ENCODE measurements at regions not wholly inside any gene's neighbourhood (a gene's known extent, or its start where the extent isn't known, plus 50 kb on each side); places are given as distances from the start of the nearest gene placed in this dataset.

DNA sequence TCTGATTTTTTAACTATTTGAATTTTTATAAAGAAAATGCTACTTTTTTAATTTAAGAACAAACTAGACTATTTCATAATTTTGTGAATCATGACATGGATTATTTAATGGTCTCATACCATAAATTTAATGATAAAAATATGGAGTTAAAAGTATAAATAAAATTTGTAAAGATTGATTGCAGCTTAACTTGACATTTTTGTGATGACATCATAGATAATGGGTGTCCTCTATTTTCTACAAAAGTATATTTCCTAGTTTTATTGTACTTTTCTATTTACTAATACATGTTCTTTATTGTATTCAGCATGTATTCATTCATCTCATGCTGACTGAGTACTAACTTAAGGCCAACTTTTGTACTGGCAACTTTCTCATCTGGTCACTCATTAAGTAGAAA, 1096.5 kb downstream of the NR2F1-AS1 start:
- TF ChIP-seq, protein P1, sequence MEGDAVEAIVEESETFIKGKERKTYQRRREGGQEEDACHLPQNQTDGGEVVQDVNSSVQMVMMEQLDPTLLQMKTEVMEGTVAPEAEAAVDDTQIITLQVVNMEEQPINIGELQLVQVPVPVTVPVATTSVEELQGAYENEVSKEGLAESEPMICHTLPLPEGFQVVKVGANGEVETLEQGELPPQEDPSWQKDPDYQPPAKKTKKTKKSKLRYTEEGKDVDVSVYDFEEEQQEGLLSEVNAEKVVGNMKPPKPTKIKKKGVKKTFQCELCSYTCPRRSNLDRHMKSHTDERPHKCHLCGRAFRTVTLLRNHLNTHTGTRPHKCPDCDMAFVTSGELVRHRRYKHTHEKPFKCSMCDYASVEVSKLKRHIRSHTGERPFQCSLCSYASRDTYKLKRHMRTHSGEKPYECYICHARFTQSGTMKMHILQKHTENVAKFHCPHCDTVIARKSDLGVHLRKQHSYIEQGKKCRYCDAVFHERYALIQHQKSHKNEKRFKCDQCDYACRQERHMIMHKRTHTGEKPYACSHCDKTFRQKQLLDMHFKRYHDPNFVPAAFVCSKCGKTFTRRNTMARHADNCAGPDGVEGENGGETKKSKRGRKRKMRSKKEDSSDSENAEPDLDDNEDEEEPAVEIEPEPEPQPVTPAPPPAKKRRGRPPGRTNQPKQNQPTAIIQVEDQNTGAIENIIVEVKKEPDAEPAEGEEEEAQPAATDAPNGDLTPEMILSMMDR (IDR thresholded peaks at IDR 0.05; ENCODE audit: insufficient read depth, low read length, missing control alignments), result no peak
- no peak for DNase-seq (ENCODE audit: low read depth, low spot score)
- ChIA-PET CTCF (no interaction called here), POLR2A (no interaction called here)
- H3K4me3 ChIP-seq (ENCODE audit: low read depth, low read length), result no peak overlapping the region

DNA sequence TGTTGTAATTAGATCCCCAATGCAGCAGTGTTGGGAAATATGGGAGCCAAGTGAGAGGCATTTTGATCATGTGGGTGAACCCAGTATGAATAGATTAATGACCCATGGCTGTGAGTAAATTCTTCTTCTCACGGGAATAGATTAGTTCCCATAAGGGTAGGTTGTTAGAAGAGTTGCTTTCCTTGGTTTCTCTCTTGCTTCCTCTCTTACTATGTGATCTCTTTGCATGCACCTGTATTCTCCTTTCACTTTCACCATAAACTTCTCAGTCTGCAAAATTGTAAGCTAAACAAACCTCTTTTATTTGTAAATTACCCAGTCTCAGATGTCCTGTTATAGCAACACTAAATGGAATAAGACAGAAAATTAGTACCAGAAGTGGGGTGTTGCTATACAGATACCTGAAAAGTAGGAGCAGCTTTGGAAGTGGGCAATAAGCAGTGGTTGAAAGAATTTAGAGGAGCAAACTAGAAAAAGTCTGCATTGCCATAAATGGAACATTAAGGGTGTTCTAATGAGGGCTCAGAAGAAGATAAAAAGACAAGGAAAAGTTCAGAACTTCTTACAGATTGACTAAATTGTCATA, 1090.0 kb upstream of the ARRDC3 start:
- no peak for DNase-seq (ENCODE audit: low read depth, low spot score)
- CTCF ChIA-PET, result no interaction called here
- POLR2A ChIA-PET, result no interaction called here
- TF ChIP-seq, protein P1 (IDR thresholded peaks at IDR 0.05; ENCODE audit: insufficient read depth, low read length, missing control alignments), result no peak
- no peak overlapping the region for H3K4me3 ChIP-seq (ENCODE audit: low read depth, low read length)

DNA sequence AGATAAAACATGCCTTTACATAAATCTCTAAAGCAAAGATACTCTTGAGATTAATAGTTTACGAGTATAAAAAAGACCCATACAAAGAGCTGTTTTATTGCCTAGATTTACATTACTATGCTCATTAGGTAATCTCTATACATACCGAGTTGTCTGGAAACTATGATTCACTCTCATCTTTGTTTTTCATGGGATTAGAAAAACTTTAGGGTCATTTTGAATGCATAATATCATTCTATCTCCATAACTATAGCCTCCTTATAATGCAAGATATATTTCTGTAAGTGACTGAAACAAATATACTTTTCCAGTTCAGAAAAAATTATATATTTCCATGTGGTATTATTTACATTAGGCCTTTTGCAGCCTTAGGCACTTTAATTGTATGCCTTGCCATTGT, 1088.7 kb upstream of the ARRDC3 start:
- ChIA-PET POLR2A (no interaction called here), CTCF (no interaction called here)
- no peak for DNase-seq (ENCODE audit: low read depth, low spot score)
- H3K4me3 ChIP-seq (ENCODE audit: low read depth, low read length), result no peak overlapping the region
- TF ChIP-seq, protein P1 (IDR thresholded peaks at IDR 0.05; ENCODE audit: insufficient read depth, low read length, missing control alignments), result no peak

DNA sequence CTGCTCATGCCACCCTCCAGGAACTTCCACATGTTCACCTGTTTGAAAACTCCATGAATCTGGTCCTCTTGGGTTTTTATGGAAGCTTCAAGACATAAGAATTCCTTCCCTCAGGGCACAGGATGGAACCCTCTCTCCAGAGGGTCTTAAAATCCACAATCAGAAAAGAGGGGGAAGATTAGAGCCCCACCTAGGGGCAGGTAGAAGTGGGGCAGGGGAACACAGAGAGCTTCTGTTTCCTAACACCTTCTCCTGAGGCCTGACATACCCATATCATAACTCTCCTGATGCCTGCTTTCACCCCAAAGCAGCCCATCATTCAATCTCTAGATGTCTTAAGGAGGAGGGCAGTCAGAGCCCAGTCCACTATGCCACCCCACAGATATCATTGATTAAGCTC, 1087.7 kb upstream of the ARRDC3 start:
- CTCF ChIA-PET, result no interaction called here
- H3K4me3 ChIP-seq (ENCODE audit: low read depth, low read length), result no peak overlapping the region
- TF ChIP-seq, protein P1 (IDR thresholded peaks at IDR 0.05; ENCODE audit: insufficient read depth, low read length, missing control alignments), result no peak
- POLR2A ChIA-PET, result no interaction called here
- no peak for DNase-seq (ENCODE audit: low read depth, low spot score)

DNA sequence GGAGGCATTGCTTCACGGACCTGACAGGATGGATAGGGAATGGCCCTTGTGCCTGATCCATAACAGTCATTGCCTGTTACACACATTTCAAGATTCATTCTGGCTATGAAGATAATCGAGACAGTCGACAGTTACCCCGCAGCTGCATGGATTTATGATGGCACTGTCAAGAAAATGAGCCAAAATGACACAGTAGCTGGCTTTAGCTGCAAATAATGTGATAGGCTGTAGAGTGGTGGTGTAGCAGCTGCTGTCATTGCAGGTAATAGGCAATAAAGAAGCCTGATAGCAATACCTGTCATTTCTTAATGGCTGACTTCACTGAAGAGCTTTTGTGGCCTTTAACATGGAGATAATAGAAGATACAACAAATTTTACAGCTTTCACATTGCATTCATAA, 1085.2 kb upstream of the ARRDC3 start:
- ChIA-PET CTCF (no interaction called here), POLR2A (no interaction called here)
- no peak overlapping the region for H3K4me3 ChIP-seq (ENCODE audit: low read depth, low read length)
- TF ChIP-seq, protein P1 (IDR thresholded peaks at IDR 0.05; ENCODE audit: insufficient read depth, low read length, missing control alignments), result no peak
- no peak for DNase-seq (ENCODE audit: low read depth, low spot score)

DNA sequence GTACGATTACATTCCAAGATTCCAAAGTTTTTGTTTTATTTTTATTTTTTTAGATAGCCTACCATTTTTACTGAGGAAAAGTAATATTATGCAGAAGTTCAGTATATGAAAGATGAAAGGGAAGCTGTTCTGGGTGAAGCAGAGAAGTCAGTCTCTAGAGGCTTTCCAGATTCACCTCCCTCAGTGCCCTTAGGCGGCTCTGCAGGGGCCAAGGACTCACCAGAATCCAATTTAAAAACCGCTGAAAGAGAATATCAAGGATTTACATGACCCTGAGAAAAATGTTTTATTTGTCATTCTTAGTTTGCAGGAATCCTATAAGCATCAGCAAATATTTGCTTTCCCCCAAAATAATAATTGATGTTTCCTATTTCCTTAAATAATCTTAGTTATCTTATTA, 1084.6 kb upstream of the ARRDC3 start:
- CTCF ChIA-PET, result no interaction called here
- DNase-seq (ENCODE audit: low read depth, low spot score), result no peak

More for the DNA sequence above, 1084.6 kb upstream of the ARRDC3 start:
- POLR2A ChIA-PET, result no interaction called here
- TF ChIP-seq, protein P1 (IDR thresholded peaks at IDR 0.05; ENCODE audit: insufficient read depth, low read length, missing control alignments), result no peak
- no peak overlapping the region for H3K4me3 ChIP-seq (ENCODE audit: low read depth, low read length)

Data from AG04449 (cell line).